Cardiac muscle cell (in vitro differentiated cells and primary cell): ENCODE measurements at regions not wholly inside any gene's neighbourhood (a gene's known extent, or its start where the extent isn't known, plus 50 kb on each side); places are given as distances from the start of the nearest gene placed in this dataset.

Source experiments
- DNase-seq, 2 donors: peaks; one replicate each; pipeline versions ENCODE4 v3.0.0 to v3.0.0-alpha.2; 2010 to 2017; ENCODE audit warnings: low read depth in 1 of 2, low spot score in 1 of 2
- H3K27ac ChIP-seq: fragments of 200-600 bp; sonication (generic); 2 replicates; pipeline ENCODE4 v1.5.1; 2016
- H3K27me3 ChIP-seq: fragments of 200-600 bp; sonication (generic); 2 replicates; pipeline ENCODE4 v1.6.0; 2016; ENCODE audit warnings: control low read depth
- H3K36me3 ChIP-seq: fragments of 200-600 bp; sonication (generic); 2 replicates; pipeline ENCODE4 v1.5.1; 2016; ENCODE audit warnings: control low read depth
- H3K4me1 ChIP-seq: fragments of 200-600 bp; sonication (generic); 2 replicates; pipeline ENCODE4 v1.8.1; 2017; ENCODE audit warnings: low read depth, mild to moderate bottlenecking, mixed run types
- H3K4me3 ChIP-seq: fragments of 200-600 bp; sonication (generic); 2 replicates; pipeline ENCODE4 v1.5.1; 2016; ENCODE audit warnings: mild to moderate bottlenecking
- H3K9me3 ChIP-seq: fragments of 200-600 bp; sonication (generic); 2 replicates; pipeline ENCODE4 v1.5.1; 2017; ENCODE audit warnings: low read depth, mild to moderate bottlenecking, control low read depth
- TF ChIP-seq, protein P1 (sequence below): IDR thresholded peaks from 2 replicates; pipeline ENCODE4 v1.5.1; 2012; ENCODE audit warnings: low read depth, mild to moderate bottlenecking, low read length

- TF ChIP-seq, protein P1, sequence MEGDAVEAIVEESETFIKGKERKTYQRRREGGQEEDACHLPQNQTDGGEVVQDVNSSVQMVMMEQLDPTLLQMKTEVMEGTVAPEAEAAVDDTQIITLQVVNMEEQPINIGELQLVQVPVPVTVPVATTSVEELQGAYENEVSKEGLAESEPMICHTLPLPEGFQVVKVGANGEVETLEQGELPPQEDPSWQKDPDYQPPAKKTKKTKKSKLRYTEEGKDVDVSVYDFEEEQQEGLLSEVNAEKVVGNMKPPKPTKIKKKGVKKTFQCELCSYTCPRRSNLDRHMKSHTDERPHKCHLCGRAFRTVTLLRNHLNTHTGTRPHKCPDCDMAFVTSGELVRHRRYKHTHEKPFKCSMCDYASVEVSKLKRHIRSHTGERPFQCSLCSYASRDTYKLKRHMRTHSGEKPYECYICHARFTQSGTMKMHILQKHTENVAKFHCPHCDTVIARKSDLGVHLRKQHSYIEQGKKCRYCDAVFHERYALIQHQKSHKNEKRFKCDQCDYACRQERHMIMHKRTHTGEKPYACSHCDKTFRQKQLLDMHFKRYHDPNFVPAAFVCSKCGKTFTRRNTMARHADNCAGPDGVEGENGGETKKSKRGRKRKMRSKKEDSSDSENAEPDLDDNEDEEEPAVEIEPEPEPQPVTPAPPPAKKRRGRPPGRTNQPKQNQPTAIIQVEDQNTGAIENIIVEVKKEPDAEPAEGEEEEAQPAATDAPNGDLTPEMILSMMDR = no peak
- Histone ChIP-seq H3K4me1 (no peaks in the 10 kb centered on the region), H3K27ac (no peak overlapping the region), H3K36me3 (no peaks in the 10 kb centered on the region), H3K4me3 (no peak overlapping the region), H3K27me3 (peaks cover 98% of the 10 kb centered on the region), H3K9me3 (no peaks in the 10 kb centered on the region)
- DNase-seq = no peak
Measured at GRCh38 chr5:73236541-73237128, 63.6 kb downstream of the TMEM174 start.

- Histone ChIP-seq H3K27ac (no peak overlapping the region), H3K36me3 (no peaks in the 10 kb centered on the region), H3K27me3 (peaks cover 99% of the 10 kb centered on the region), H3K9me3 (no peaks in the 10 kb centered on the region), H3K4me1 (no peaks in the 10 kb centered on the region), H3K4me3 (peak overlapping the region; percentile 37)
- TF ChIP-seq, protein P1 = no peak
- no peak for DNase-seq
Measured at GRCh38 chr5:73234204-73234555, 61.2 kb downstream of the TMEM174 start.

- no peaks in the 10 kb centered on the region for H3K36me3 ChIP-seq
- DNase-seq = peak in 1 of 2 donors; percentile 45
- TF ChIP-seq, protein P1 = no peak
- no peak overlapping the region for H3K27ac ChIP-seq
- H3K27me3 ChIP-seq = peaks cover 99% of the 10 kb centered on the region
- peak overlapping the region; percentile 37 for H3K4me3 ChIP-seq
- no peaks in the 10 kb centered on the region for H3K4me1 ChIP-seq
- no peaks in the 10 kb centered on the region for H3K9me3 ChIP-seq
Measured at GRCh38 chr5:73233461-73234203, 60.6 kb downstream of the TMEM174 start.

GRCh38 chr5:73233053-73233460 is 60.1 kb downstream of the TMEM174 start:
- no peaks in the 10 kb centered on the region for H3K9me3 ChIP-seq
- peaks cover 99% of the 10 kb centered on the region for H3K27me3 ChIP-seq
- no peak overlapping the region for H3K27ac ChIP-seq
- H3K4me3 ChIP-seq = peak overlapping the region; percentile 37
- H3K4me1 ChIP-seq = no peaks in the 10 kb centered on the region
- DNase-seq = no peak
- TF ChIP-seq, protein P1 = no peak
- H3K36me3 ChIP-seq = no peaks in the 10 kb centered on the region

DNA sequence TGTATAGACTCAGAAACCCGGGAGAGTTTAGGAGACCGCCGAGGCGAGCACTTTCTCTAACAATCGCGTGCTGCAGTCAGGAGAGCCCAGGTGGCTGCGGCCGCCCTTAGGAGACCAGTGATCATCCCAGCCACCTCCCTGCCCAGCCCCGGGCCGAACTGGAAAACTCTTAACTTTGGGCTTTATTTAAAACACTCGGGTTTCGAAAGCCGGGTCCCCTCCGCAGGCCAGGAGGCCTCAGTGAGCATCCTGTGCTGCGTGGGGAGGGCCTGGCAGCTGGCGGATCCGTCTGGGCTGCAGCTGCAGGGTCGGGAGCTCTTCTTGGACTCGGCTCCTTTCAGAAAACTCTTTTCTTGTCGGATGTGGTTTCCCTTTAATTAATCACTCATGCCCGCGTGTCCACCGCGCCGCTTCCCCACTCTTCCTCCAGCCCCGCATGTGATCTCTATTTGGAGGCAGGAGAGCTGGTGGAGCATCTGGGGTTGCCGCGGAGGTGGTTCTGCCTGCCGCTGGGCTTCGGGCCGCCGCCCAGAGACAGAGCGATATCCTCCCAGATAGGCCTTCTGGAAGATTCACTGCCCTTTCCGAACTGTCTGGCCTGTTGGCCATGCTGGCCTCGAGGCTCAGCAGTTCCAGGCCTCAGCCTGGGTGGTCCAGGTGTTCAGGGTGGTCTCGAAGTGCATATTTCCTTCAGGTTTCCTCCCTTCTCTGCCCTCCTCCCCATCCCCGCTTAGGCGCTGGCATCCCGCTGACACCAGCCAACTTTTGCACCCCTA is 59.5 kb downstream of the TMEM174 start:
- TF ChIP-seq, protein P1 = no peak
- H3K4me1 ChIP-seq = no peaks in the 10 kb centered on the region
- no peaks in the 10 kb centered on the region for H3K36me3 ChIP-seq
- H3K27ac ChIP-seq = no peak overlapping the region
- no peaks in the 10 kb centered on the region for H3K9me3 ChIP-seq
- H3K4me3 ChIP-seq = no peak overlapping the region
- no peak for DNase-seq
- peaks cover 99% of the 10 kb centered on the region for H3K27me3 ChIP-seq
